ENCODE measurements at regions not wholly inside any gene's neighbourhood (a gene's known extent, or its start where the extent isn't known, plus 50 kb on each side); places are given as distances from the start of the nearest gene placed in this dataset.

- Histone ChIP-seq H3K36me3 (ENCODE audit: low read depth, missing control alignments) (no peaks in the 10 kb centered on the region), H3K27ac (no peak overlapping the region), H3K4me1 (no peaks in the 10 kb centered on the region), H3K4me3 (no peak overlapping the region), H3K27me3 (no peaks in the 10 kb centered on the region), H3K9me3 (no peaks in the 10 kb centered on the region)
- TF ChIP-seq CTCF (IDR thresholded peaks at IDR 0.05) (no peak), POLR2A (IDR thresholded peaks at IDR 0.05) (no peak)
- WGBS, 2 donors: 80 to 86% methylated on average over 7 of the region's 7 CpGs
- intact Hi-C loops (cut with DNase I; ENCODE audit: low total_unique reads): no loop called here
- no peak for DNase-seq
Measured at GRCh38 chr9:30160570-30160969, 2223.9 kb upstream of the ACO1 start.

- H3K27ac ChIP-seq: no peak overlapping the region
- H3K36me3 ChIP-seq (ENCODE audit: low read depth, missing control alignments): no peaks in the 10 kb centered on the region
- H3K4me3 ChIP-seq: no peak overlapping the region
- no peak for TF ChIP-seq CTCF (IDR thresholded peaks at IDR 0.05)
- no peak for TF ChIP-seq POLR2A (IDR thresholded peaks at IDR 0.05)
- no peaks in the 10 kb centered on the region for H3K4me1 ChIP-seq
- DNase-seq: no peak
- no peaks in the 10 kb centered on the region for H3K27me3 ChIP-seq
- intact Hi-C loops (cut with DNase I; ENCODE audit: low total_unique reads): no loop called here
- WGBS, 2 donors: 94 to 96% methylated on average over 1 of the region's 1 CpG
- no peaks in the 10 kb centered on the region for H3K9me3 ChIP-seq
Measured at GRCh38 chr9:30172206-30172605, 2212.2 kb upstream of the ACO1 start.

- no peak for DNase-seq
- H3K27me3 ChIP-seq: no peaks in the 10 kb centered on the region
- no peak overlapping the region for H3K27ac ChIP-seq
- H3K4me3 ChIP-seq: no peak overlapping the region
- no peaks in the 10 kb centered on the region for H3K36me3 ChIP-seq (ENCODE audit: low read depth, missing control alignments)
- H3K4me1 ChIP-seq: no peaks in the 10 kb centered on the region
- intact Hi-C loops (cut with DNase I; ENCODE audit: low total_unique reads): no loop called here
- no peak for TF ChIP-seq POLR2A (IDR thresholded peaks at IDR 0.05)
- no peak for TF ChIP-seq CTCF (IDR thresholded peaks at IDR 0.05)
- no peaks in the 10 kb centered on the region for H3K9me3 ChIP-seq
Measured at GRCh38 chr9:30178610-30179009, 2205.8 kb upstream of the ACO1 start.

GRCh38 chr9:30193421-30193820 lies 2191.0 kb upstream of the ACO1 start:
- Histone ChIP-seq H3K4me1 (no peaks in the 10 kb centered on the region), H3K27me3 (no peaks in the 10 kb centered on the region), H3K36me3 (ENCODE audit: low read depth, missing control alignments) (no peaks in the 10 kb centered on the region), H3K9me3 (no peaks in the 10 kb centered on the region), H3K4me3 (no peak overlapping the region), H3K27ac (no peak overlapping the region)
- DNase-seq: no peak
- WGBS, 2 donors: 84 to 89% methylated on average over 6 of the region's 6 CpGs
- TF ChIP-seq CTCF (IDR thresholded peaks at IDR 0.05) (no peak), POLR2A (IDR thresholded peaks at IDR 0.05) (no peak)
- intact Hi-C loops (cut with DNase I; ENCODE audit: low total_unique reads): no loop called here

GRCh38 chr9:30196941-30197340 lies 2187.5 kb upstream of the ACO1 start:
- WGBS, 2 donors: 77 to 80% methylated on average over 1 of the region's 1 CpG
- Histone ChIP-seq H3K36me3 (ENCODE audit: low read depth, missing control alignments) (no peaks in the 10 kb centered on the region), H3K4me3 (no peak overlapping the region), H3K9me3 (no peaks in the 10 kb centered on the region), H3K27me3 (no peaks in the 10 kb centered on the region), H3K4me1 (no peaks in the 10 kb centered on the region), H3K27ac (no peak overlapping the region)
- TF ChIP-seq CTCF (IDR thresholded peaks at IDR 0.05): no peak
- TF ChIP-seq POLR2A (IDR thresholded peaks at IDR 0.05): no peak
- intact Hi-C loops (cut with DNase I; ENCODE audit: low total_unique reads): no loop called here
- DNase-seq: no peak

Data from testis (tissue), 2 donors.